Mesenchymal stem cell (in vitro differentiated cells and primary cell): ENCODE measurements at regions not wholly inside any gene's neighbourhood (a gene's known extent, or its start where the extent isn't known, plus 50 kb on each side); places are given as distances from the start of the nearest gene placed in this dataset.
"Not testable (repeated sequence)": the region's sequence is repeated elsewhere in the genome, so short reads cannot be mapped to it uniquely, and the experiment has no call there.

Experiments
- DNase-seq: peaks from one replicate; pipeline ENCODE4 v3.0.0-alpha.2; 2013
- H2AFZ ChIP-seq: one replicate; pipeline ENCODE4 v1.6.1; 2013; ENCODE audit warnings: low read depth, mild to moderate bottlenecking, control low read depth, inconsistent platforms, low read length, moderate library complexity
- H2AK5ac ChIP-seq: 2 replicates; pipeline ENCODE4 v1.6.1; 2013; ENCODE audit warnings: low read length, moderate library complexity, mild to moderate bottlenecking, inconsistent platforms; ENCODE audit not compliant: severe bottlenecking
- H2BK120ac ChIP-seq: one replicate; pipeline ENCODE4 v1.6.1; 2013; ENCODE audit warnings: low read depth, mild to moderate bottlenecking, inconsistent platforms, low read length, moderate library complexity
- H2BK12ac ChIP-seq, 2 experiments: one replicate each; pipeline ENCODE4 v1.6.1; 2013; ENCODE audit warnings: inconsistent platforms in 2 of 2, low read length in 2 of 2, mild to moderate bottlenecking in 2 of 2, moderate library complexity in 2 of 2, control low read depth in 1 of 2
- H2BK15ac ChIP-seq: one replicate; pipeline ENCODE4 v1.6.1; 2013; ENCODE audit warnings: mild to moderate bottlenecking, low read depth, inconsistent platforms; ENCODE audit not compliant: poor library complexity, severe bottlenecking
- H2BK5ac ChIP-seq: 2 replicates; pipeline ENCODE4 v1.6.1; 2013; ENCODE audit warnings: low read depth, mild to moderate bottlenecking, low read length, control low read depth, inconsistent platforms; ENCODE audit not compliant: poor library complexity, severe bottlenecking
- H3K14ac ChIP-seq, 2 experiments: one replicate each; pipeline ENCODE4 v1.6.1; 2013; ENCODE audit warnings: inconsistent platforms in 2 of 2, low read length in 2 of 2, control low read depth in 1 of 2, mild to moderate bottlenecking in 1 of 2, moderate library complexity in 1 of 2
- H3K18ac ChIP-seq, 2 experiments: one replicate each; pipeline ENCODE4 v1.6.1; 2013; ENCODE audit warnings: inconsistent platforms in 2 of 2, low read length in 2 of 2, control low read depth in 1 of 2, low read depth in 1 of 2, mild to moderate bottlenecking in 1 of 2
- H3K23ac ChIP-seq, 2 experiments: one replicate each; pipeline ENCODE4 v1.6.1; 2013; ENCODE audit warnings: inconsistent platforms in 2 of 2, low read length in 2 of 2, mild to moderate bottlenecking in 2 of 2, moderate library complexity in 2 of 2, control low read depth in 1 of 2
- H3K27ac ChIP-seq: 2 replicates; pipeline ENCODE4 v1.5.1; 2013; ENCODE audit warnings: mild to moderate bottlenecking, moderate library complexity, low read length, control low read depth, inconsistent platforms; ENCODE audit not compliant: poor library complexity, severe bottlenecking
- H3K27me3 ChIP-seq, 2 experiments: 2 replicates each; pipeline versions ENCODE4 v1.6.1 to v1.7.0; 2013; ENCODE audit warnings: low read length in 2 of 2, mild to moderate bottlenecking in 2 of 2, moderate library complexity in 2 of 2, control low read depth in 1 of 2, inconsistent platforms in 1 of 2; ENCODE audit not compliant: control insufficient read depth in 1 of 2, insufficient read depth in 1 of 2
- H3K36me3 ChIP-seq, 2 experiments: 2 replicates each; pipeline versions ENCODE4 v1.6.1 to v1.7.0; 2013; ENCODE audit warnings: low read length in 2 of 2, control low read depth in 1 of 2, inconsistent platforms in 1 of 2, low read depth in 1 of 2, mild to moderate bottlenecking in 1 of 2; ENCODE audit not compliant: insufficient read depth in 2 of 2, control insufficient read depth in 1 of 2
- H3K4ac ChIP-seq, 2 experiments: one replicate each; pipeline ENCODE4 v1.6.1; 2013; ENCODE audit warnings: inconsistent platforms in 2 of 2, low read length in 2 of 2, mild to moderate bottlenecking in 2 of 2, moderate library complexity in 2 of 2, control low read depth in 1 of 2, low read depth in 1 of 2
- H3K4me1 ChIP-seq: 2 replicates; pipeline ENCODE4 v1.6.1; 2013; ENCODE audit warnings: low read depth, low read length, control low read depth; ENCODE audit not compliant: control insufficient read depth, insufficient read depth
- H3K4me2 ChIP-seq: 2 replicates; pipeline ENCODE4 v1.6.1; 2013; ENCODE audit warnings: low read length, mild to moderate bottlenecking, inconsistent platforms; ENCODE audit not compliant: poor library complexity, severe bottlenecking
- H3K4me3 ChIP-seq, 2 experiments: 2 replicates each; pipeline versions ENCODE4 v1.5.1 to v1.7.0; 2013; ENCODE audit warnings: low read length in 2 of 2, mild to moderate bottlenecking in 2 of 2, control low read depth in 1 of 2, low read depth in 1 of 2; ENCODE audit not compliant: insufficient read depth in 1 of 2
- H3K79me1 ChIP-seq: replicated peaks from 2 replicates; pipeline ENCODE4 v1.6.1; 2013; ENCODE audit warnings: mild to moderate bottlenecking, control low read depth, low read length, inconsistent platforms; ENCODE audit not compliant: poor library complexity, severe bottlenecking
- H3K9ac ChIP-seq: 2 replicates; pipeline ENCODE4 v1.7.0; 2013; ENCODE audit warnings: mild to moderate bottlenecking, low read length, moderate library complexity
- H3K9me3 ChIP-seq: 2 replicates; pipeline ENCODE4 v1.7.0; 2013; ENCODE audit warnings: mild to moderate bottlenecking, low read length; ENCODE audit not compliant: control insufficient read depth
- H4K8ac ChIP-seq: one replicate; pipeline ENCODE4 v1.6.1; 2013; ENCODE audit warnings: inconsistent platforms, mild to moderate bottlenecking, low read length, moderate library complexity
- H4K91ac ChIP-seq: one replicate; pipeline ENCODE4 v1.6.1; 2013; ENCODE audit warnings: mild to moderate bottlenecking, low read length, inconsistent platforms
- WGBS: methylation state at CpG from one replicate; pipeline ENCODE4 v1.1.7; 2013; ENCODE audit warnings: mixed read lengths; 5-methylcytosine and 5-hydroxymethylcytosine counted together

GRCh38 chr12:127133675-127134335 is 1133.2 kb upstream of the TMEM132C start:
- H3K27me3 ChIP-seq: no peaks in the 10 kb centered on the region
- no peak overlapping the region for H3K27ac ChIP-seq
- no peak overlapping the region for H4K8ac ChIP-seq
- H3K4me1 ChIP-seq: no peaks in the 10 kb centered on the region
- no peak overlapping the region for H3K18ac ChIP-seq
- no peak overlapping the region for H3K4me3 ChIP-seq
- peaks cover 5% of the 10 kb centered on the region for H3K9me3 ChIP-seq
- no peak overlapping the region for H3K4me2 ChIP-seq
- no peak overlapping the region for H4K91ac ChIP-seq
- H3K79me1 ChIP-seq: no peaks in the 10 kb centered on the region
- H2BK5ac ChIP-seq: no peak overlapping the region
- H3K4ac ChIP-seq: no peak overlapping the region
- H3K36me3 ChIP-seq: no peaks in the 10 kb centered on the region
- H2BK12ac ChIP-seq: no peak overlapping the region
- no peak overlapping the region for H2BK120ac ChIP-seq
- DNase-seq: no peak
- H2BK15ac ChIP-seq: no peak overlapping the region
- H2AK5ac ChIP-seq: no peak overlapping the region
- H2AFZ ChIP-seq: no peak overlapping the region
- H3K9ac ChIP-seq: no peak overlapping the region
- no peak overlapping the region for H3K23ac ChIP-seq
- WGBS: 65% methylated on average over 9 of the region's 11 CpGs
- no peak overlapping the region for H3K14ac ChIP-seq

DNA sequence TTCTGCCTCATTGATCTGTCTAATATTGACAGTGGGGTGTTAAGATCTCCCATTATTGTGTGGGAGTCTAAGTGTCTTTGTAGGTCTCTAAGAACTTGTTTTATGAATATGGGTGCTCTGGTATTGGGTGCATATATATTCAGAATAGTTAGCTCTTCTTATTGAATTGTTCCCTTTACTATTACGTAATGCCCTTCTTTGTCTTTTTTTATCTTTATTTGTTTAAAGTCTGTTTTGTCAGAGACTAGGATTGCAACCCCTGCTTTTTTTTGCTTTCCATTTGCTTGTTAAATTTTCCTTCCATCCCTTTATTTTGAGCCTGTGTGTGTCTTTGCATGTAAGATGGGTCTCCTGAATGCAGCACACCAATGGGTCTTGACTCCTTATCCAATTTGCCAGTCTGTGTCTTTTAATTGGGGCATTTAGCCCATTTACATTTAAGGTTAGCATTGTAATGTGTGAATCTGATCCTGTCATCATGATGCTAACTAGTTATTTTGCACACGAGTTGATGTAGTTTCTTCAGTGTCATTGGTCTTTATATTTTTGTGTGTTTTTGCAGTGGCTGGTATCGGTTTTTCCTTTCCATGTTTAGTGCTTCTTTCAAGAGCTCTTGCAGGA is 1126.0 kb upstream of the TMEM132C start:
- H2BK15ac ChIP-seq, H3K27ac ChIP-seq, H2BK120ac ChIP-seq, H2AK5ac ChIP-seq, H3K36me3 ChIP-seq, H3K4me3 ChIP-seq, H3K9ac ChIP-seq, H4K91ac ChIP-seq, H3K23ac ChIP-seq, H3K27me3 ChIP-seq, DNase-seq, H2AFZ ChIP-seq, H3K18ac ChIP-seq, H3K4ac ChIP-seq, H2BK12ac ChIP-seq, H2BK5ac ChIP-seq, H3K4me2 ChIP-seq, H3K14ac ChIP-seq, H3K79me1 ChIP-seq, H3K4me1 ChIP-seq, H4K8ac ChIP-seq: not testable (repeated sequence)
- 68% methylated on average over 2 of the region's 3 CpGs for WGBS
- peaks cover 16% of the 10 kb centered on the region for H3K9me3 ChIP-seq

DNA sequence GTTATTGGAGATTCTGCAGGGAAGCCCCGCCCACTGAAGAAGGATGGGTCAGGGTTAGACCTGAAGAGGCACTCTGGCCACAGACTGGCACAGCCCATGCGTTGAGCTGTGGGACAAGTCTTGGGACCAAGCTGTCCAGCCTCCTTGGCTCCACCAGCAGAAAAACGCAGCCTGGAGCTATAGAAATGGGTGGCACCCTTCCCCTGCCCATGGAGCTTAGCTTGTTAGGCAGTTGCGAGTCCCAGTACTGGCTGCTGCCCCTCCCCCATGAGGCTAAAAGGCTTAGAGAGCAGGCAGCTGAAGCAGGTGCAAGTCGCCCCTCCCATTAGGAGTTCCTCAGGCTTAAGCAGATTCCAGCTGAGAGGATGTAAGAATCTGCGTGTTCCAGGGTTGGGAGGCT is 1124.0 kb upstream of the TMEM132C start:
- peaks cover 16% of the 10 kb centered on the region for H3K9me3 ChIP-seq
- no peaks in the 10 kb centered on the region for H3K36me3 ChIP-seq
- H4K8ac ChIP-seq: no peak overlapping the region
- H3K27me3 ChIP-seq: no peaks in the 10 kb centered on the region
- peaks cover 1% of the 10 kb centered on the region for H3K4me1 ChIP-seq
- H3K4me2 ChIP-seq: no peak overlapping the region
- H2BK15ac ChIP-seq: no peak overlapping the region
- WGBS: 43% methylated on average over 6 of the region's 6 CpGs
- no peak overlapping the region for H3K18ac ChIP-seq
- no peak overlapping the region for H4K91ac ChIP-seq
- no peak for DNase-seq
- H2AK5ac ChIP-seq: no peak overlapping the region
- no peak overlapping the region for H3K14ac ChIP-seq
- no peak overlapping the region for H3K9ac ChIP-seq
- H3K4me3 ChIP-seq: no peak overlapping the region
- H3K27ac ChIP-seq: no peak overlapping the region
- no peak overlapping the region for H2BK5ac ChIP-seq
- no peak overlapping the region for H2BK12ac ChIP-seq
- no peak overlapping the region for H3K23ac ChIP-seq
- H2BK120ac ChIP-seq: no peak overlapping the region
- no peaks in the 10 kb centered on the region for H3K79me1 ChIP-seq
- no peak overlapping the region for H2AFZ ChIP-seq
- no peak overlapping the region for H3K4ac ChIP-seq

GRCh38 chr12:127144770-127145169 is 1122.2 kb upstream of the TMEM132C start:
- H4K8ac ChIP-seq: no peak overlapping the region
- no peaks in the 10 kb centered on the region for H3K27me3 ChIP-seq
- no peak overlapping the region for H3K18ac ChIP-seq
- no peak overlapping the region for H3K14ac ChIP-seq
- no peaks in the 10 kb centered on the region for H3K36me3 ChIP-seq
- no peak overlapping the region for H2BK5ac ChIP-seq
- no peak overlapping the region for H3K23ac ChIP-seq
- no peak overlapping the region for H2AFZ ChIP-seq
- H4K91ac ChIP-seq: no peak overlapping the region
- H3K4me2 ChIP-seq: no peak overlapping the region
- no peak overlapping the region for H2BK15ac ChIP-seq
- no peak overlapping the region for H2AK5ac ChIP-seq
- H3K4me3 ChIP-seq: no peak overlapping the region
- no peak overlapping the region for H3K9ac ChIP-seq
- WGBS: 100% methylated on average over 1 of the region's 5 CpGs
- H2BK120ac ChIP-seq: no peak overlapping the region
- H3K27ac ChIP-seq: no peak overlapping the region
- no peaks in the 10 kb centered on the region for H3K79me1 ChIP-seq
- peaks cover 1% of the 10 kb centered on the region for H3K4me1 ChIP-seq
- no peak overlapping the region for H2BK12ac ChIP-seq
- DNase-seq: no peak
- no peak overlapping the region for H3K4ac ChIP-seq
- peaks cover 9% of the 10 kb centered on the region for H3K9me3 ChIP-seq
